ENCODE measurements at regions not wholly inside any gene's neighbourhood (a gene's known extent, or its start where the extent isn't known, plus 50 kb on each side); places are given as distances from the start of the nearest gene placed in this dataset.

GRCh38 chr2:161488131-161488699 lies 72.1 kb downstream of the TBR1 start:
- no peaks in the 10 kb centered on the region for H3K4me1 ChIP-seq (replicated peaks in 1 of 2; ENCODE audit: control insufficient read depth in 2 of 2, insufficient read depth in 2 of 2, low read length in 2 of 2)
- FAIRE-seq = no peak
- BruUV-seq (replicated peaks) = no TSS peak
- H3K36me3 ChIP-seq (ENCODE audit: control insufficient read depth, insufficient read depth, low read length) = no peaks in the 10 kb centered on the region
- no peaks in the 10 kb centered on the region; the same call in 1 of the 2 replicates for H3K9me3 ChIP-seq (replicated peaks; ENCODE audit: control insufficient read depth, insufficient read depth, low read depth, low read length)
- H4K20me1 ChIP-seq (replicated peaks; ENCODE audit: control insufficient read depth, insufficient read depth, low read length) = no peaks in the 10 kb centered on the region
- H3K9ac ChIP-seq (ENCODE audit: insufficient read depth in 1 of 2, low read depth in 2 of 2, low read length in 2 of 2) = no peak overlapping the region
- H3K27ac ChIP-seq (ENCODE audit: extremely low read depth, low read depth, low read length) = no peak overlapping the region
- intact Hi-C loops (cut with micrococcal nuclease) (no loop called here), in situ Hi-C loops (cut with MboI) (no loop called here)
- no peaks in the 10 kb centered on the region for H3K9me1 ChIP-seq (ENCODE audit: control insufficient read depth, insufficient read depth, low read length)
- H3K4me3 ChIP-seq = no peak overlapping the region
- H3K79me2 ChIP-seq (ENCODE audit: control insufficient read depth, insufficient read depth, low read length) = no peaks in the 10 kb centered on the region
- 0% methylated on average over 3 of the region's 3 CpGs for WGBS (ENCODE audit: insufficient coverage, low coverage, missing lambda C conversion rate)
- no peak overlapping the region for H2AFZ ChIP-seq (ENCODE audit: low read depth, low read length)
- TF ChIP-seq ZNF696 (CRISPR knock-in tag; conservative IDR thresholded peaks at IDR 0.05) (no peak), ZNF232 (CRISPR knock-in tag; IDR thresholded peaks at IDR 0.05) (no peak), HDAC2 (IDR thresholded peaks at IDR 0.05) (no peak), HOXB6 (CRISPR knock-in tag; IDR thresholded peaks at IDR 0.05; ENCODE audit: borderline replicate concordance) (no peak), ZSCAN32 (CRISPR knock-in tag; IDR thresholded peaks at IDR 0.05) (no peak), EP400 (IDR thresholded peaks at IDR 0.05) (no peak), ZNF140 (CRISPR knock-in tag; IDR thresholded peaks at IDR 0.05) (no peak), CBX8 (IDR thresholded peaks at IDR 0.05; ENCODE audit: borderline replicate concordance, extremely low read depth, low read depth, low read length, poor library complexity, severe bottlenecking) (no peak), EGR1 (conservative IDR thresholded peaks at IDR 0.05) (no peak), CTBP1 (IDR thresholded peaks at IDR 0.05; ENCODE audit: borderline replicate concordance) (no peak), MXI1 (IDR thresholded peaks at IDR 0.05; ENCODE audit: low read depth, low read length) (no peak), HDAC8 (tag; IDR thresholded peaks at IDR 0.05) (no peak), ZNF408 (CRISPR knock-in tag; IDR thresholded peaks at IDR 0.05; ENCODE audit: low read depth) (no peak), ZNF395 (CRISPR knock-in tag; IDR thresholded peaks at IDR 0.05) (no peak), U2AF2 (optimal IDR thresholded peaks at IDR 0.05; ENCODE audit: low read depth, low read length) (no peak), PURB (CRISPR knock-in tag; IDR thresholded peaks at IDR 0.05; ENCODE audit: low read depth) (no peak)
- TF ChIP-seq, protein P1, sequence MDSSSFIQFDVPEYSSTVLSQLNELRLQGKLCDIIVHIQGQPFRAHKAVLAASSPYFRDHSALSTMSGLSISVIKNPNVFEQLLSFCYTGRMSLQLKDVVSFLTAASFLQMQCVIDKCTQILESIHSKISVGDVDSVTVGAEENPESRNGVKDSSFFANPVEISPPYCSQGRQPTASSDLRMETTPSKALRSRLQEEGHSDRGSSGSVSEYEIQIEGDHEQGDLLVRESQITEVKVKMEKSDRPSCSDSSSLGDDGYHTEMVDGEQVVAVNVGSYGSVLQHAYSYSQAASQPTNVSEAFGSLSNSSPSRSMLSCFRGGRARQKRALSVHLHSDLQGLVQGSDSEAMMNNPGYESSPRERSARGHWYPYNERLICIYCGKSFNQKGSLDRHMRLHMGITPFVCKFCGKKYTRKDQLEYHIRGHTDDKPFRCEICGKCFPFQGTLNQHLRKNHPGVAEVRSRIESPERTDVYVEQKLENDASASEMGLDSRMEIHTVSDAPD (CRISPR knock-in tag; IDR thresholded peaks at IDR 0.05) = no peak
- TF ChIP-seq, protein P2, sequence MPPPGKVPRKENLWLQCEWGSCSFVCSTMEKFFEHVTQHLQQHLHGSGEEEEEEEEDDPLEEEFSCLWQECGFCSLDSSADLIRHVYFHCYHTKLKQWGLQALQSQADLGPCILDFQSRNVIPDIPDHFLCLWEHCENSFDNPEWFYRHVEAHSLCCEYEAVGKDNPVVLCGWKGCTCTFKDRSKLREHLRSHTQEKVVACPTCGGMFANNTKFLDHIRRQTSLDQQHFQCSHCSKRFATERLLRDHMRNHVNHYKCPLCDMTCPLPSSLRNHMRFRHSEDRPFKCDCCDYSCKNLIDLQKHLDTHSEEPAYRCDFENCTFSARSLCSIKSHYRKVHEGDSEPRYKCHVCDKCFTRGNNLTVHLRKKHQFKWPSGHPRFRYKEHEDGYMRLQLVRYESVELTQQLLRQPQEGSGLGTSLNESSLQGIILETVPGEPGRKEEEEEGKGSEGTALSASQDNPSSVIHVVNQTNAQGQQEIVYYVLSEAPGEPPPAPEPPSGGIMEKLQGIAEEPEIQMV (tag; conservative IDR thresholded peaks at IDR 0.05; ENCODE audit: low read depth) = no peak
- DNase-seq (ENCODE audit: extremely low read depth in 1 of 4, low spot score in 3 of 4) = no peak
- ATAC-seq = no peak
- H3K4me2 ChIP-seq (ENCODE audit: insufficient read depth, low read length) = no peak overlapping the region
- CTCF ChIA-PET (ENCODE audit: low intra/inter-chr PET ratio) = no interaction called here
- H3K27me3 ChIP-seq (ENCODE audit: control insufficient read depth in 2 of 2, insufficient read depth in 2 of 2, low read length in 2 of 2) = no peaks in the 10 kb centered on the region
- POLR2A ChIA-PET = no interaction called here
